NCI-H1092 treated with DMSO at 0.1 percent for 48 hours (cell line): ENCODE measurements at regions not wholly inside any gene's neighbourhood (a gene's known extent, or its start where the extent isn't known, plus 50 kb on each side); places are given as distances from the start of the nearest gene placed in this dataset.
"Not testable (repeated sequence)": the region's sequence is repeated elsewhere in the genome, so short reads cannot be mapped to it uniquely, and the experiment has no call there.

Source experiments
- DNase-seq: peaks from one replicate; lab custom pipeline; 2025; lab: John Stamatoyannopoulos, UW

GRCh38 chr17:5869041-5869745, 201.0 kb upstream of the WSCD1 start:
- DNase-seq, result no peak

- DNase-seq, result no peak
These were observed 199.8 kb upstream of the WSCD1 start for GRCh38 chr17:5870231-5870953.

- no peak for DNase-seq
These were observed 198.5 kb upstream of the WSCD1 start for GRCh38 chr17:5871666-5872065.

GRCh38 chr17:5872831-5873230, 197.3 kb upstream of the WSCD1 start:
- DNase-seq, result no peak

- no peak for DNase-seq
These were observed 196.4 kb upstream of the WSCD1 start for GRCh38 chr17:5873781-5874180.

- DNase-seq, result no peak
These were observed 195.7 kb upstream of the WSCD1 start for GRCh38 chr17:5874486-5874885.

GRCh38 chr17:5877366-5877765, 192.8 kb upstream of the WSCD1 start:
- DNase-seq, result no peak

- DNase-seq, result no peak
These were observed 192.2 kb upstream of the WSCD1 start for GRCh38 chr17:5877948-5878347.

GRCh38 chr17:5881849-5882248, 188.3 kb upstream of the WSCD1 start:
- DNase-seq, result no peak

GRCh38 chr17:5883775-5884665, 186.2 kb upstream of the WSCD1 start:
- DNase-seq, result no peak

GRCh38 chr17:5885336-5885735, 184.8 kb upstream of the WSCD1 start:
- no peak for DNase-seq

GRCh38 chr17:5888811-5889210, 181.4 kb upstream of the WSCD1 start:
- no peak for DNase-seq

- DNase-seq, result no peak
These were observed 177.1 kb upstream of the WSCD1 start for GRCh38 chr17:5892921-5893675.

GRCh38 chr17:5893741-5894140, 176.4 kb upstream of the WSCD1 start:
- no peak for DNase-seq

- DNase-seq, result no peak
These were observed 174.9 kb upstream of the WSCD1 start for GRCh38 chr17:5895276-5895675.

GRCh38 chr17:5896215-5896614, 174.0 kb upstream of the WSCD1 start:
- no peak for DNase-seq

- DNase-seq, result no peak
These were observed 172.8 kb upstream of the WSCD1 start for GRCh38 chr17:5897275-5897911.

- DNase-seq, result not testable (repeated sequence)
These were observed 172.2 kb upstream of the WSCD1 start for GRCh38 chr17:5897981-5898380.

GRCh38 chr17:5898406-5898805, 171.8 kb upstream of the WSCD1 start:
- DNase-seq, result no peak

- DNase-seq, result no peak
These were observed 170.5 kb upstream of the WSCD1 start for GRCh38 chr17:5899496-5900195.

GRCh38 chr17:5901731-5902130, 168.4 kb upstream of the WSCD1 start:
- no peak for DNase-seq
